ENCODE measurements at regions not wholly inside any gene's neighbourhood (a gene's known extent, or its start where the extent isn't known, plus 50 kb on each side); places are given as distances from the start of the nearest gene placed in this dataset.
"Not testable (repeated sequence)": the region's sequence is repeated elsewhere in the genome, so short reads cannot be mapped to it uniquely, and the experiment has no call there.

GRCh38 chr19:29154163-29154562, 58.8 kb downstream of the UQCRFS1 start:
- H3K9me3 ChIP-seq (ENCODE audit: low read length) = no peaks in the 10 kb centered on the region
- H3K27me3 ChIP-seq (ENCODE audit: insufficient read depth, low read length, poor library complexity, severe bottlenecking) = no peaks in the 10 kb centered on the region
- no peaks in the 10 kb centered on the region for H3K4me1 Mint-ChIP-seq
- H3K27ac Mint-ChIP-seq = no peak overlapping the region
- no peak overlapping the region for H3K4me3 Mint-ChIP-seq
- no peaks in the 10 kb centered on the region for H3K4me1 ChIP-seq (ENCODE audit: insufficient read depth, low read length)
- no peak for DNase-seq
- H3K9me3 Mint-ChIP-seq = peaks cover 25 to 54% (median 40%) of the 10 kb centered on the region in 5 donors
- H3K36me3 ChIP-seq (ENCODE audit: insufficient read depth, low read length) = no peaks in the 10 kb centered on the region
- CTCF ChIA-PET = no interaction called here
- H3K27me3 Mint-ChIP-seq = peaks cover 5 to 14% of the 10 kb centered on the region in 2 donors
- peaks cover 0 to 2% (median 0%) of the 10 kb centered on the region in 3 donors for H3K36me3 Mint-ChIP-seq
- H3K4me3 ChIP-seq (ENCODE audit: low read length) = no peak overlapping the region
- POLR2A ChIA-PET = no interaction called here
- no peak overlapping the region for H3K27ac ChIP-seq (ENCODE audit: low read depth, low read length)

GRCh38 chr19:29145756-29146155, 67.2 kb downstream of the UQCRFS1 start:
- no peak overlapping the region for H3K4me3 ChIP-seq (ENCODE audit: low read length)
- H3K9me3 ChIP-seq (ENCODE audit: low read length) = no peaks in the 10 kb centered on the region
- no peaks in the 10 kb centered on the region for H3K4me1 ChIP-seq (ENCODE audit: insufficient read depth, low read length)
- no peaks in the 10 kb centered on the region for H3K27me3 ChIP-seq (ENCODE audit: insufficient read depth, low read length, poor library complexity, severe bottlenecking)
- no peak overlapping the region for H3K27ac Mint-ChIP-seq
- no peaks in the 10 kb centered on the region for H3K36me3 ChIP-seq (ENCODE audit: insufficient read depth, low read length)
- H3K36me3 Mint-ChIP-seq = no peaks in the 10 kb centered on the region
- POLR2A ChIA-PET = no interaction called here
- H3K27ac ChIP-seq (ENCODE audit: low read depth, low read length) = no peak overlapping the region
- H3K9me3 Mint-ChIP-seq = peaks cover 0 to 21% (median 13%) of the 10 kb centered on the region in 5 donors
- CTCF ChIA-PET = no interaction called here
- DNase-seq = no peak
- H3K4me1 Mint-ChIP-seq = no peaks in the 10 kb centered on the region
- no peak overlapping the region for H3K4me3 Mint-ChIP-seq
- peaks cover 8 to 21% of the 10 kb centered on the region in 2 donors for H3K27me3 Mint-ChIP-seq

GRCh38 chr19:29143183-29143582, 69.8 kb downstream of the UQCRFS1 start:
- Mint-ChIP-seq H3K9me3 (peaks cover 7 to 46% (median 34%) of the 10 kb centered on the region in 5 donors), H3K27me3 (peaks cover 8 to 19% of the 10 kb centered on the region in 2 donors), H3K36me3 (no peaks in the 10 kb centered on the region), H3K4me1 (no peaks in the 10 kb centered on the region), H3K27ac (no peak overlapping the region), H3K4me3 (no peak overlapping the region)
- H3K4me3 ChIP-seq (ENCODE audit: low read length) = no peak overlapping the region
- no peaks in the 10 kb centered on the region for H3K27me3 ChIP-seq (ENCODE audit: insufficient read depth, low read length, poor library complexity, severe bottlenecking)
- no peak overlapping the region for H3K27ac ChIP-seq (ENCODE audit: low read depth, low read length)
- CTCF ChIA-PET = no interaction called here
- H3K36me3 ChIP-seq (ENCODE audit: insufficient read depth, low read length) = no peaks in the 10 kb centered on the region
- no peaks in the 10 kb centered on the region for H3K4me1 ChIP-seq (ENCODE audit: insufficient read depth, low read length)
- DNase-seq = no peak
- POLR2A ChIA-PET = no interaction called here
- peaks cover 19% of the 10 kb centered on the region for H3K9me3 ChIP-seq (ENCODE audit: low read length)

GRCh38 chr19:29139227-29139626, 73.7 kb downstream of the UQCRFS1 start:
- ChIA-PET CTCF (no interaction called here), POLR2A (no interaction called here)
- H3K27ac Mint-ChIP-seq = no peak overlapping the region
- H3K4me3 Mint-ChIP-seq = no peak overlapping the region
- peaks cover 7 to 75% (median 56%) of the 10 kb centered on the region in 5 donors for H3K9me3 Mint-ChIP-seq
- H3K36me3 ChIP-seq (ENCODE audit: insufficient read depth, low read length) = no peaks in the 10 kb centered on the region
- no peaks in the 10 kb centered on the region for H3K4me1 Mint-ChIP-seq
- H3K27me3 Mint-ChIP-seq = peaks cover 5 to 9% of the 10 kb centered on the region in 2 donors
- H3K9me3 ChIP-seq (ENCODE audit: low read length) = peaks cover 19% of the 10 kb centered on the region
- no peaks in the 10 kb centered on the region for H3K4me1 ChIP-seq (ENCODE audit: insufficient read depth, low read length)
- no peak overlapping the region for H3K27ac ChIP-seq (ENCODE audit: low read depth, low read length)
- DNase-seq = no peak
- no peak overlapping the region for H3K4me3 ChIP-seq (ENCODE audit: low read length)
- H3K27me3 ChIP-seq (ENCODE audit: insufficient read depth, low read length, poor library complexity, severe bottlenecking) = no peaks in the 10 kb centered on the region
- peaks cover 0 to 5% (median 0%) of the 10 kb centered on the region in 3 donors for H3K36me3 Mint-ChIP-seq

GRCh38 chr19:29138206-29138605, 74.7 kb downstream of the UQCRFS1 start:
- H3K36me3 Mint-ChIP-seq; H3K4me3 ChIP-seq (ENCODE audit: low read length); H3K27ac Mint-ChIP-seq; H3K4me1 Mint-ChIP-seq; DNase-seq; H3K4me3 Mint-ChIP-seq; CTCF ChIA-PET; H3K27ac ChIP-seq (ENCODE audit: low read depth, low read length); H3K27me3 ChIP-seq (ENCODE audit: insufficient read depth, low read length, poor library complexity, severe bottlenecking); H3K36me3 ChIP-seq (ENCODE audit: insufficient read depth, low read length); H3K4me1 ChIP-seq (ENCODE audit: insufficient read depth, low read length); POLR2A ChIA-PET; H3K27me3 Mint-ChIP-seq: not testable (repeated sequence)
- peaks cover 19% of the 10 kb centered on the region for H3K9me3 ChIP-seq (ENCODE audit: low read length)
- peaks cover 12 to 74% (median 62%) of the 10 kb centered on the region in 5 donors for H3K9me3 Mint-ChIP-seq

GRCh38 chr19:29131456-29131855, 81.5 kb downstream of the UQCRFS1 start:
- no peak overlapping the region for H3K27ac ChIP-seq (ENCODE audit: low read depth, low read length)
- DNase-seq = no peak
- Mint-ChIP-seq H3K36me3 (no peaks in the 10 kb centered on the region), H3K27me3 (peaks cover 7 to 13% of the 10 kb centered on the region in 2 donors), H3K27ac (no peak overlapping the region), H3K9me3 (peaks cover 5 to 25% (median 18%) of the 10 kb centered on the region in 5 donors), H3K4me3 (no peak overlapping the region), H3K4me1 (no peaks in the 10 kb centered on the region)
- H3K4me3 ChIP-seq (ENCODE audit: low read length) = no peak overlapping the region
- no peaks in the 10 kb centered on the region for H3K27me3 ChIP-seq (ENCODE audit: insufficient read depth, low read length, poor library complexity, severe bottlenecking)
- H3K9me3 ChIP-seq (ENCODE audit: low read length) = no peaks in the 10 kb centered on the region
- POLR2A ChIA-PET = no interaction called here
- no peaks in the 10 kb centered on the region for H3K4me1 ChIP-seq (ENCODE audit: insufficient read depth, low read length)
- H3K36me3 ChIP-seq (ENCODE audit: insufficient read depth, low read length) = no peaks in the 10 kb centered on the region
- CTCF ChIA-PET = no interaction called here

GRCh38 chr19:29129148-29129547, 83.8 kb downstream of the UQCRFS1 start:
- no peaks in the 10 kb centered on the region for H3K4me1 Mint-ChIP-seq
- H3K36me3 Mint-ChIP-seq = no peaks in the 10 kb centered on the region
- DNase-seq = no peak
- no peak overlapping the region for H3K4me3 Mint-ChIP-seq
- no peaks in the 10 kb centered on the region for H3K27me3 ChIP-seq (ENCODE audit: insufficient read depth, low read length, poor library complexity, severe bottlenecking)
- POLR2A ChIA-PET = no interaction called here
- H3K27ac ChIP-seq (ENCODE audit: low read depth, low read length) = no peak overlapping the region
- CTCF ChIA-PET = no interaction called here
- H3K27me3 Mint-ChIP-seq = peaks cover 14 to 23% of the 10 kb centered on the region in 2 donors
- no peaks in the 10 kb centered on the region for H3K36me3 ChIP-seq (ENCODE audit: insufficient read depth, low read length)
- H3K27ac Mint-ChIP-seq = no peak overlapping the region
- no peaks in the 10 kb centered on the region for H3K9me3 ChIP-seq (ENCODE audit: low read length)
- H3K9me3 Mint-ChIP-seq = peaks cover 5 to 16% (median 12%) of the 10 kb centered on the region in 5 donors
- H3K4me3 ChIP-seq (ENCODE audit: low read length) = no peak overlapping the region
- no peaks in the 10 kb centered on the region for H3K4me1 ChIP-seq (ENCODE audit: insufficient read depth, low read length)

- no peaks in the 10 kb centered on the region for H3K36me3 Mint-ChIP-seq
- H3K4me3 ChIP-seq (ENCODE audit: low read length) = no peak overlapping the region
- ChIA-PET CTCF (no interaction called here), POLR2A (no interaction called here)
- H3K4me1 Mint-ChIP-seq = no peaks in the 10 kb centered on the region
- no peaks in the 10 kb centered on the region for H3K9me3 ChIP-seq (ENCODE audit: low read length)
- no peaks in the 10 kb centered on the region for H3K27me3 ChIP-seq (ENCODE audit: insufficient read depth, low read length, poor library complexity, severe bottlenecking)
- peaks cover 0 to 18% (median 12%) of the 10 kb centered on the region in 5 donors for H3K9me3 Mint-ChIP-seq
- no peak overlapping the region for H3K27ac ChIP-seq (ENCODE audit: low read depth, low read length)
- no peaks in the 10 kb centered on the region for H3K36me3 ChIP-seq (ENCODE audit: insufficient read depth, low read length)
- no peaks in the 10 kb centered on the region for H3K4me1 ChIP-seq (ENCODE audit: insufficient read depth, low read length)
- H3K27ac Mint-ChIP-seq = no peak overlapping the region
- peaks cover 13 to 23% of the 10 kb centered on the region in 2 donors for H3K27me3 Mint-ChIP-seq
- no peak for DNase-seq
- H3K4me3 Mint-ChIP-seq = no peak overlapping the region
Measured at GRCh38 chr19:29128203-29128602, 84.7 kb downstream of the UQCRFS1 start.

GRCh38 chr19:29122185-29122584, 90.8 kb downstream of the UQCRFS1 start:
- no peaks in the 10 kb centered on the region for H3K4me1 Mint-ChIP-seq
- ChIA-PET POLR2A (no interaction called here), CTCF (no interaction called here)
- no peak overlapping the region for H3K27ac Mint-ChIP-seq
- H3K27me3 Mint-ChIP-seq = peaks cover 3 to 26% of the 10 kb centered on the region in 2 donors
- Histone ChIP-seq H3K4me3 (ENCODE audit: low read length) (no peak overlapping the region), H3K27me3 (ENCODE audit: insufficient read depth, low read length, poor library complexity, severe bottlenecking) (no peaks in the 10 kb centered on the region), H3K4me1 (ENCODE audit: insufficient read depth, low read length) (no peaks in the 10 kb centered on the region), H3K36me3 (ENCODE audit: insufficient read depth, low read length) (no peaks in the 10 kb centered on the region), H3K27ac (ENCODE audit: low read depth, low read length) (no peak overlapping the region), H3K9me3 (ENCODE audit: low read length) (no peaks in the 10 kb centered on the region)
- H3K9me3 Mint-ChIP-seq = peaks cover 4 to 24% (median 17%) of the 10 kb centered on the region in 5 donors
- no peak overlapping the region for H3K4me3 Mint-ChIP-seq
- no peaks in the 10 kb centered on the region for H3K36me3 Mint-ChIP-seq
- DNase-seq = no peak

Data from CD8-positive, alpha-beta memory T cell (primary cell).